Rectal smooth muscle tissue (tissue), 1 donor: ENCODE measurements at regions not wholly inside any gene's neighbourhood (a gene's known extent, or its start where the extent isn't known, plus 50 kb on each side); places are given as distances from the start of the nearest gene placed in this dataset.

Experiments
- H3K27ac ChIP-seq: one replicate; pipeline ENCODE4 v1.7.0; 2013; ENCODE audit warnings: low read depth, low read length, inconsistent platforms
- H3K27me3 ChIP-seq: one replicate; pipeline ENCODE4 v1.7.0; 2013; ENCODE audit warnings: low read length; ENCODE audit not compliant: control insufficient read depth, insufficient read depth
- H3K36me3 ChIP-seq: one replicate; pipeline ENCODE4 v1.7.0; 2013; ENCODE audit warnings: low read length; ENCODE audit not compliant: control insufficient read depth, insufficient read depth
- H3K4me1 ChIP-seq: one replicate; pipeline ENCODE4 v1.7.0; 2013; ENCODE audit warnings: low read length; ENCODE audit not compliant: control insufficient read depth, insufficient read depth
- H3K4me3 ChIP-seq: one replicate; pipeline ENCODE4 v1.7.0; 2013; ENCODE audit warnings: low read length
- H3K9ac ChIP-seq: one replicate; pipeline ENCODE4 v1.7.0; 2013; ENCODE audit warnings: low read length

GRCh38 chr5:15417156-15417555, 82.8 kb upstream of the FBXL7 start:
- no peaks in the 10 kb centered on the region for H3K27me3 ChIP-seq
- no peaks in the 10 kb centered on the region for H3K36me3 ChIP-seq
- no peak overlapping the region for H3K27ac ChIP-seq
- H3K4me1 ChIP-seq, result peaks cover 3% of the 10 kb centered on the region
- H3K9ac ChIP-seq, result no peak overlapping the region
- no peak overlapping the region for H3K4me3 ChIP-seq

GRCh38 chr5:15406478-15406877, 93.5 kb upstream of the FBXL7 start:
- Histone ChIP-seq H3K27me3 (no peaks in the 10 kb centered on the region), H3K9ac (no peak overlapping the region), H3K4me1 (no peaks in the 10 kb centered on the region), H3K4me3 (no peak overlapping the region), H3K27ac (no peak overlapping the region), H3K36me3 (no peaks in the 10 kb centered on the region)

GRCh38 chr5:15393146-15393545, 106.8 kb upstream of the FBXL7 start:
- Histone ChIP-seq H3K4me1 (no peaks in the 10 kb centered on the region), H3K4me3 (no peak overlapping the region), H3K36me3 (no peaks in the 10 kb centered on the region), H3K27me3 (no peaks in the 10 kb centered on the region), H3K9ac (no peak overlapping the region), H3K27ac (no peak overlapping the region)

- H3K27ac ChIP-seq, result no peak overlapping the region
- no peaks in the 10 kb centered on the region for H3K36me3 ChIP-seq
- no peak overlapping the region for H3K4me3 ChIP-seq
- H3K27me3 ChIP-seq, result no peaks in the 10 kb centered on the region
- no peaks in the 10 kb centered on the region for H3K4me1 ChIP-seq
- H3K9ac ChIP-seq, result no peak overlapping the region
These were observed 108.1 kb upstream of the FBXL7 start for GRCh38 chr5:15391704-15392397.

GRCh38 chr5:15388866-15389265, 111.1 kb upstream of the FBXL7 start:
- Histone ChIP-seq H3K4me1 (no peaks in the 10 kb centered on the region), H3K27ac (no peak overlapping the region), H3K36me3 (no peaks in the 10 kb centered on the region), H3K27me3 (no peaks in the 10 kb centered on the region), H3K4me3 (no peak overlapping the region), H3K9ac (no peak overlapping the region)

- Histone ChIP-seq H3K27ac (no peak overlapping the region), H3K36me3 (no peaks in the 10 kb centered on the region), H3K27me3 (no peaks in the 10 kb centered on the region), H3K4me1 (no peaks in the 10 kb centered on the region), H3K9ac (no peak overlapping the region), H3K4me3 (no peak overlapping the region)
These were observed 112.0 kb upstream of the FBXL7 start for GRCh38 chr5:15387931-15388524.

GRCh38 chr5:15386122-15386521, 113.9 kb upstream of the FBXL7 start:
- H3K9ac ChIP-seq, result no peak overlapping the region
- no peaks in the 10 kb centered on the region for H3K36me3 ChIP-seq
- no peaks in the 10 kb centered on the region for H3K27me3 ChIP-seq
- no peak overlapping the region for H3K27ac ChIP-seq
- no peak overlapping the region for H3K4me3 ChIP-seq
- no peaks in the 10 kb centered on the region for H3K4me1 ChIP-seq

GRCh38 chr5:15385553-15385952, 114.4 kb upstream of the FBXL7 start:
- no peaks in the 10 kb centered on the region for H3K36me3 ChIP-seq
- no peak overlapping the region for H3K9ac ChIP-seq
- no peaks in the 10 kb centered on the region for H3K27me3 ChIP-seq
- H3K4me3 ChIP-seq, result no peak overlapping the region
- H3K27ac ChIP-seq, result no peak overlapping the region
- H3K4me1 ChIP-seq, result no peaks in the 10 kb centered on the region

GRCh38 chr5:15385037-15385436, 114.9 kb upstream of the FBXL7 start:
- Histone ChIP-seq H3K4me1 (no peaks in the 10 kb centered on the region), H3K4me3 (no peak overlapping the region), H3K27ac (no peak overlapping the region), H3K27me3 (no peaks in the 10 kb centered on the region), H3K9ac (no peak overlapping the region), H3K36me3 (no peaks in the 10 kb centered on the region)

- no peak overlapping the region for H3K27ac ChIP-seq
- H3K4me3 ChIP-seq, result no peak overlapping the region
- H3K36me3 ChIP-seq, result no peaks in the 10 kb centered on the region
- no peaks in the 10 kb centered on the region for H3K4me1 ChIP-seq
- H3K27me3 ChIP-seq, result no peaks in the 10 kb centered on the region
- H3K9ac ChIP-seq, result no peak overlapping the region
These were observed 115.4 kb upstream of the FBXL7 start for GRCh38 chr5:15384581-15384980.

- no peaks in the 10 kb centered on the region for H3K36me3 ChIP-seq
- no peak overlapping the region for H3K9ac ChIP-seq
- H3K27me3 ChIP-seq, result no peaks in the 10 kb centered on the region
- H3K4me1 ChIP-seq, result no peaks in the 10 kb centered on the region
- H3K4me3 ChIP-seq, result no peak overlapping the region
- H3K27ac ChIP-seq, result no peak overlapping the region
These were observed 115.8 kb upstream of the FBXL7 start for GRCh38 chr5:15384176-15384575.

- Histone ChIP-seq H3K9ac (no peak overlapping the region), H3K27me3 (no peaks in the 10 kb centered on the region), H3K27ac (no peak overlapping the region), H3K4me3 (no peak overlapping the region), H3K4me1 (no peaks in the 10 kb centered on the region), H3K36me3 (no peaks in the 10 kb centered on the region)
These were observed 116.5 kb upstream of the FBXL7 start for GRCh38 chr5:15383469-15383868.

GRCh38 chr5:15383021-15383420, 117.0 kb upstream of the FBXL7 start:
- Histone ChIP-seq H3K4me3 (no peak overlapping the region), H3K9ac (no peak overlapping the region), H3K36me3 (no peaks in the 10 kb centered on the region), H3K4me1 (no peaks in the 10 kb centered on the region), H3K27ac (no peak overlapping the region), H3K27me3 (no peaks in the 10 kb centered on the region)
